ENCODE measurements at regions not wholly inside any gene's neighbourhood (a gene's known extent, or its start where the extent isn't known, plus 50 kb on each side); places are given as distances from the start of the nearest gene placed in this dataset.

DNA sequence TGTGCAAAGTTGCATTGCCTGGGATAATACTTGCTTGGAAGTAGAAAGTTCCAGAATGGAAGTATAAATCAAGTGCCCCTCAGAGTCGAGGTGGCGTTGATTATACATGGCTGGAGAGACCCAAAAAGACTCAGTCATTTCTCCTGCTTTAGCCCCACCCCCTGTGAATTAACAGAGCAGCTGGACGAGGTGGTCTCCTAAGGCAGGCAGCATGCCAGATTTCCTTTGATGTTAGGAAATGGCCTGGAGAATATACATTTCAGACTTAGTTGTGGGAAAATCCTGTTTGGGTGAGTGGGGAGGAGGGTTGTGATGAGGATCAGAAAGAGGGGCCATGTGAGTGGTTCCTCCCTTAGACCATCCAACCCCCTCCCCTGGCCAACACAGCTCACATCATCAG lies 406.1 kb upstream of the TMPO start:
- H3K4me1 ChIP-seq: no peaks in the 10 kb centered on the region
- TF ChIP-seq CTCF (IDR thresholded peaks at IDR 0.05) (no peak), POLR2A (IDR thresholded peaks at IDR 0.05) (no peak)
- no peak overlapping the region for H3K4me3 ChIP-seq
- H3K27ac ChIP-seq: no peak overlapping the region
- no peaks in the 10 kb centered on the region for H3K27me3 ChIP-seq
- H3K9me3 ChIP-seq: no peaks in the 10 kb centered on the region
- H3K36me3 ChIP-seq: no peaks in the 10 kb centered on the region
- no peak for DNase-seq

GRCh38 chr12:98110536-98110935 lies 404.9 kb upstream of the TMPO start:
- H3K9me3 ChIP-seq: no peaks in the 10 kb centered on the region
- H3K4me3 ChIP-seq: no peak overlapping the region
- H3K36me3 ChIP-seq: no peaks in the 10 kb centered on the region
- no peak overlapping the region for H3K27ac ChIP-seq
- H3K27me3 ChIP-seq: no peaks in the 10 kb centered on the region
- no peak for DNase-seq
- H3K4me1 ChIP-seq: no peaks in the 10 kb centered on the region
- TF ChIP-seq POLR2A (IDR thresholded peaks at IDR 0.05) (no peak), CTCF (IDR thresholded peaks at IDR 0.05) (no peak)

GRCh38 chr12:98113548-98113947 lies 401.8 kb upstream of the TMPO start:
- H3K4me1 ChIP-seq: no peaks in the 10 kb centered on the region
- H3K27ac ChIP-seq: no peak overlapping the region
- no peak for DNase-seq
- no peaks in the 10 kb centered on the region for H3K9me3 ChIP-seq
- no peaks in the 10 kb centered on the region for H3K36me3 ChIP-seq
- H3K4me3 ChIP-seq: no peak overlapping the region
- no peaks in the 10 kb centered on the region for H3K27me3 ChIP-seq
- no peak for TF ChIP-seq CTCF (IDR thresholded peaks at IDR 0.05)
- no peak for TF ChIP-seq POLR2A (IDR thresholded peaks at IDR 0.05)

DNA sequence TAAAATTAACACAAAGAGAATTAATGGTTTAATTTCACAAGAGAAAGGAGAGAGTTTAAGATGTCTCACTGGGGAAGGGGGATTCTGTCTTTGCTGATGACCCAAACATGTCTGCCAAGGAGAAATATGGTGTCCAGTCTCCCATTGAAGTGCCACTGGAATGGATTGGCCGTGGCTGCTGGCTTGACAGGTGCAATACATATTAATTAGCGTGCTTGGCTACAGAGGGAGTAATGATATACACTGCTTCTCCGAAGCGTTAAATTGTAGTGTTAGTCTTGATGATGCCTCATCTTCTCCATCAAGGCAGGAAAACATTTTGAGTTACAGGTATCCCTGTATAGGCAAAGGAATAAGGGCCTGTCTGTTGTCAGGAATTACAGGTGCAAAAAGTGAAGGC lies 393.4 kb upstream of the TMPO start:
- Histone ChIP-seq H3K27me3 (no peaks in the 10 kb centered on the region), H3K9me3 (no peaks in the 10 kb centered on the region), H3K4me3 (no peak overlapping the region), H3K36me3 (no peaks in the 10 kb centered on the region), H3K4me1 (no peaks in the 10 kb centered on the region), H3K27ac (no peak overlapping the region)
- DNase-seq: no peak
- TF ChIP-seq POLR2A (IDR thresholded peaks at IDR 0.05) (no peak), CTCF (IDR thresholded peaks at IDR 0.05) (no peak)

- H3K9me3 ChIP-seq: no peaks in the 10 kb centered on the region
- no peaks in the 10 kb centered on the region for H3K36me3 ChIP-seq
- no peak overlapping the region for H3K4me3 ChIP-seq
- no peaks in the 10 kb centered on the region for H3K4me1 ChIP-seq
- TF ChIP-seq CTCF (IDR thresholded peaks at IDR 0.05) (no peak), POLR2A (IDR thresholded peaks at IDR 0.05) (no peak)
- DNase-seq: no peak
- no peaks in the 10 kb centered on the region for H3K27me3 ChIP-seq
- H3K27ac ChIP-seq: no peak overlapping the region
These were observed 392.3 kb upstream of the TMPO start for GRCh38 chr12:98123021-98123461.

GRCh38 chr12:98126637-98127335 lies 388.6 kb upstream of the TMPO start:
- TF ChIP-seq CTCF (IDR thresholded peaks at IDR 0.05) (no peak), POLR2A (IDR thresholded peaks at IDR 0.05) (no peak)
- H3K4me3 ChIP-seq: no peak overlapping the region
- no peaks in the 10 kb centered on the region for H3K4me1 ChIP-seq
- no peaks in the 10 kb centered on the region for H3K36me3 ChIP-seq
- H3K9me3 ChIP-seq: no peaks in the 10 kb centered on the region
- DNase-seq: no peak
- H3K27ac ChIP-seq: no peak overlapping the region
- no peaks in the 10 kb centered on the region for H3K27me3 ChIP-seq

Data from Peyer's patch (tissue), 4 donors.